OCI-LY7 (cell line): ENCODE measurements at regions not wholly inside any gene's neighbourhood (a gene's known extent, or its start where the extent isn't known, plus 50 kb on each side); places are given as distances from the start of the nearest gene placed in this dataset.

Experiments used
- EZH2phosphoT487 ChIP-seq: fragments of 200-600 bp; sonication (generic); IDR thresholded peaks from 2 replicates; pipeline ENCODE4 v1.6.1; 2018; ENCODE audit warnings: low read depth, borderline replicate concordance, mild to moderate bottlenecking, mixed run types, antibody characterized with exemption, low read length, moderate library complexity, mixed read lengths
- TF ChIP-seq, protein P1 (sequence below): fragments of 200-600 bp; sonication (generic); conservative IDR thresholded peaks from 2 replicates; pipeline ENCODE4 v1.5.1; 2014; ENCODE audit warnings: mild to moderate bottlenecking, antibody characterized with exemption, low read length, moderate library complexity, mixed read lengths

DNA sequence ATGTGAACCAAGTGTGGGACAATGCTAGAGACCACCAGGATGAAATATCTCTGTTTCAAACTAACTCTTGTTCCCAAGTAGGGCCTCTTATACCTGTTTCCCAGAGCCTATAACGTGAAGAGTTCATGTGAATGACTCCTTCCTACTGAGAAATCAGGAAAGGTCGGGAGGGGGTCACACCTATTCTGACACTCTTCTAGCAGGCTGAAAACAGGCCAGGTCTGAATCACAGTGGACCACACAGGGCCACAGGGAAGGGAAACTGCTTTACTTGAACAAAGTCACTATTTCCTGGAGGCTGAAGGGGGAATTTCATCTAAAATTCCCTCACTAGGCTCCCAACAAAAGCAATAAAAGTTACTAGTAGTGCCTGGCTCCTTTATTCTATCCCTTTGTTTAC, 88.4 kb upstream of the BMP2 start:
- TF ChIP-seq, protein P1, sequence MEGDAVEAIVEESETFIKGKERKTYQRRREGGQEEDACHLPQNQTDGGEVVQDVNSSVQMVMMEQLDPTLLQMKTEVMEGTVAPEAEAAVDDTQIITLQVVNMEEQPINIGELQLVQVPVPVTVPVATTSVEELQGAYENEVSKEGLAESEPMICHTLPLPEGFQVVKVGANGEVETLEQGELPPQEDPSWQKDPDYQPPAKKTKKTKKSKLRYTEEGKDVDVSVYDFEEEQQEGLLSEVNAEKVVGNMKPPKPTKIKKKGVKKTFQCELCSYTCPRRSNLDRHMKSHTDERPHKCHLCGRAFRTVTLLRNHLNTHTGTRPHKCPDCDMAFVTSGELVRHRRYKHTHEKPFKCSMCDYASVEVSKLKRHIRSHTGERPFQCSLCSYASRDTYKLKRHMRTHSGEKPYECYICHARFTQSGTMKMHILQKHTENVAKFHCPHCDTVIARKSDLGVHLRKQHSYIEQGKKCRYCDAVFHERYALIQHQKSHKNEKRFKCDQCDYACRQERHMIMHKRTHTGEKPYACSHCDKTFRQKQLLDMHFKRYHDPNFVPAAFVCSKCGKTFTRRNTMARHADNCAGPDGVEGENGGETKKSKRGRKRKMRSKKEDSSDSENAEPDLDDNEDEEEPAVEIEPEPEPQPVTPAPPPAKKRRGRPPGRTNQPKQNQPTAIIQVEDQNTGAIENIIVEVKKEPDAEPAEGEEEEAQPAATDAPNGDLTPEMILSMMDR = no peak
- TF ChIP-seq EZH2phosphoT487 = no peak
